HUDEP-2 (cell line): ENCODE measurements at regions not wholly inside any gene's neighbourhood (a gene's known extent, or its start where the extent isn't known, plus 50 kb on each side); places are given as distances from the start of the nearest gene placed in this dataset.

Source experiments
- DNase-seq, 76 experiments: peaks; one replicate each; lab custom pipeline; 2025; ENCODE audit not compliant: unreplicated experiment in 76 of 76; lab: John Stamatoyannopoulos, UW

DNA sequence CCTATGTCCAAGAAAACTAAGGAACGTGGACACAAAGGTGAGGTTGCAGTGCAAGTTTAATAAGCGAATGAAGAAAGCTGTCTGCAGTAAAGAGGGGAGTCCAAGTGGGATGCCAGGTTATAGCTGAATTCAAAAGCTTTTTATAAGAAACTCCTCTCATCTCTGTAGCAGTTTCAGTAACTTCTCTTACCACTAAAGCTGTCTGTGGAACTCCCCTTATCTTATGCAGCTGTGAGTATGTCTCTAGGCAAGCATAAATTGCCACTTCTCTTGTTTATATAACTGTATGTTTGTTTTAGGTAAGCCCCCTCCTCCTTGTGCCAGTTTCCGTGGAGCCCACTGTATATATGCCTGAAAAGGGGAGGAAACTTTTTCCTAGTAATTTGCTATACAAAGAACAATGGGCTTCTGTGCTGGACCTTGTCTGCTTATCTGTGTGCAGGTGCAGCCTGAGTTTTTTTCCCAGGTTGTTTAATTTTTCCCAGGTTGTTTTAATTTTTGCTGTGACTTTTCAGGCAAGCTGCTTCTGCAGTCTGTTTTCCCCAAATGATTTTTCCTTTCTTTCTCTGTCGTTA lies 875.1 kb upstream of the EPHA6 start:
- no peak for DNase-seq

DNA sequence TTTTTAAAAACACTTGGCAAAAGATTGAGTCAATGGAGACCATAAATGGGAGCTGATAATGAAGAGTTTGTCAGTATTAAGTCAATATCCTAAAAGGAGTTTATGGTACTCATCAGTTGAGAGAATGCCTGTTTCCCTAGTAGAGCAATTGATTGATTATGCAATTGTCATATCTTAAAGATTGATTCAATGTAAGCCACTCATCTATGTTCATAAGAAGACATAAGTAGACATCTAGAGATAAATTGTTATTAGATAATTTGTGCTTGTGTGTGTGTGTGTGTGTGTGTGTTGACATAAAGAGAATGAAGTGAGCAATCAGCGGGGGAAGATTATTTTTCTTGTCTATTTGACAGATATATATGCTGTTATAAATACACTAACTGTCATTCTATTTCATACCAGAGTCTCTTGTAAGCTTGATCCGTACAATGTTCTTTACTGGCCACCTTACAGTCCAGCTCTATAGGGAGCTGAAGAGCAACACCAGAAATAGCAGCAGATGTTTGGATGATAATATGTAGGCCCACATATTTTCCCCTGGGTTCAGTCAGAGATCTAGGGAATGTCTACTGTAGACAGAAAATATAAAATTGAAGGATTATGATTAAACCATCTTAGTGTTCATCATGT lies 848.6 kb upstream of the EPHA6 start:
- no peak for DNase-seq

DNA sequence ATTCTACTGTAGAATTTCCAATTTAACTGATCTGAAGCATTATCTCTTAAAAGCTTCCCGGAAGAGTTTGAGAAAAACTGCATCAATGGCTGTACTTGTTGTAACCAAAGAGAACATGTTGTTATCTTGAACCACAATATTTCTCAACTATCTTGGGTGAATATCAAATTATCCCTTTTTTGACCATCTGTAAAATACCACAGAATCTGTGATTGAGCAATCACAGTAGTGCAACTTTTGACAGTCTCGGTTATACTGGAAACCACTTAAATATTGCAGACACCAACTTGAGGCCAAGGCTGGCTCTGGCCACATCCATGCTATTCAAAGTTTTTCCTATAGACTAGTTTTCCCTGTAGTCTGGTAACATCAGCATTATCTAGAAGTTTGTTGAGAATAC lies 842.8 kb upstream of the EPHA6 start:
- no peak for DNase-seq

DNA sequence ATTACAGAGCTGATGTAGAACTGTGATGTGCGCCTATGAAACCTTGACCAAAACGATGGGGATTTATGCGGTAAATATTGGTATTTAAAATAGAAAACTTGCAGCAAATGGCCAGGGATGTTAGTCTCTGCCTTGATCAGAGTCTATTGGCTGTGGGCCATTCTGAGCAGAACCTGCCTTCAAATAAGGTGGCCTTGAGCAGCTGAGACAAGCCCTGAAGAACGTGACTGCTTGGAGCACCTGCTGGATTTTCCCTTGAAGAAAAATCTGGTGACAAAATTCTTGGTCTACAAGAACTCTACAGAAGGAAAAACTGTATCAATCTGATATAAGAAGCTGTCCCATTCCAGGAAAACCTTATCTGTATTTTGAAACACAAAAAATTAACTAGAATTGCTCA lies 820.1 kb upstream of the EPHA6 start:
- DNase-seq, result no peak

DNA sequence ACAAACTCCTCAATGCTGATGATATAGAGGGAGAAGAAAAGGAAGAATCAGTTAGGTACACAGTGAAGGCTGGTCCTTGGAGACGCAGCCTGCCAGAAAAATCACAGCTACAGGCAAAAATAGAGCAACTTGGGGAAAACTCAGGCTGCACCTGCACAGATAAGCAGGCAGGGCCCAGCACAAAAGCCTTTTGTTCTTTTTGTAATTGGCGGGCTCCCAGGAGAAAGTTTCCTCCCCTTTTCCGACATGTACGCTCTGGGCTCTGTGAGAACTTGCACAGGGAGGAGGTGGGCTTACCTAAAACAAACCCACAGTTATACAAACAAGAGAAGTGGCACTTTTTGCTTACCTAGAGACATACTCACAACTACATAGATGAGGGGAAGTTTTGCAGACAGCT lies 813.4 kb upstream of the EPHA6 start:
- DNase-seq, result no peak

DNA sequence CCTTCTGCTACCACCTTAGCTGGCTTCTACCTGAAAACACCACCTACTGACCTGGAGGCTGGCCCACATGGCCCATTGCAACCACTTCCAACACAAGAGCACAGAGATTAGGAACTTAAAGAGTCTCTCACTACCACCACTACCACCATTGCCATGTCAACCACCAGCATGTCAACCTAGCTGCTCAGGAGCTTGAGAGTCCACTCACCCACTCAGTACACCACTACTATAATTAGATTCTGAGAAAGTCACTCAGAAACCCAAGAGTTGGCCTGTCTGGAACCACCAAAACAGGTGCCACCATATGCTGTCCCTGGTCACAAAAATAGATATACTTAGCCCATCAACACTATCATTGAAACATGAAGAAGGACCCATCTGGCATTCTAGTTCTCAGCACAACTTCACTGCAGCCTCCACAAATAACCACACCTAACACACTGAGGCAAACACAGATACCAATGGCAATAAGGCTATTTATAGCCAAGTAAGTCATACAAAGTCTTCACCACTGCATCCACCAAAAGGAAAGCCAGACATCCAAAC lies 806.7 kb upstream of the EPHA6 start:
- no peak for DNase-seq

DNA sequence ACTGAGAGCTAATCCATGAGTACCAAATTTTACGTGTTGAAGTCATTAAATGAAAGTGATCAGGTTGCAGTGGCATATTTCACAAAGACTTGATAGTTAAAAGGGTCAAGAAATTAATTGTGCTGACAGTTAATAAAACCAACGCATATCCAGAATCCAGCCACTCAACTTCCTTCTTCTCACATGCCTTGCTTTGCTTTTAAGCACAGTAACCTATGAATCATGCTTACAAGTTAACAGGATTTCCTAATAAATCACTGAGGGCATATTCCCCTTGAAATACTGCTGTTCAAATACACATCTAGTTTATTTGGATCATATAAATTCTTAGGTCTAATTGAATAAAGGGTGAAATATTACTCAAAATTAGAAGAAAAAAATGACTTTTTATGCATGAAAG lies 801.5 kb upstream of the EPHA6 start:
- DNase-seq, result no peak

GRCh38 chr3:96017556-96017955 lies 796.8 kb upstream of the EPHA6 start:
- no peak for DNase-seq

GRCh38 chr3:96022676-96023075 lies 791.7 kb upstream of the EPHA6 start:
- no peak for DNase-seq

- DNase-seq, result no peak
Measured at GRCh38 chr3:96027718-96028117, 786.7 kb upstream of the EPHA6 start.

DNA sequence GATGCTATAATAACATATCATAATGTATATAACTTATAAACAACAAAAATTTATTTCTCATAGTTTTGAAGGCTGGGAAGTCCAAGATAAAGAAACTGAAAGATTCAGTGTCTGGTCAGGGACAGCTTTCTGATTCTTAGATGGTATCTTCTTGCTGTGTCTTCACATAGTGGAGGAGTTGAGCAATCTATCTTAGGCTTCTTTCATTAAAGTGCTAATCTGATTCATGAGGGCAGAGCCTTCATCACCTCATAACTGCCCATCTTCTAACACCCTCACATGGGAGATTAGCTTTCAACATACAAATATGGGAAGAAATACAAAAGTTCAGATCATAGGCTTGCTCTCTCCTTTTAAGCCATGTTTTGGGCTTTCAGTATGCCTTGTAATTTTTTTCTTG lies 774.8 kb upstream of the EPHA6 start:
- DNase-seq, result no peak

DNA sequence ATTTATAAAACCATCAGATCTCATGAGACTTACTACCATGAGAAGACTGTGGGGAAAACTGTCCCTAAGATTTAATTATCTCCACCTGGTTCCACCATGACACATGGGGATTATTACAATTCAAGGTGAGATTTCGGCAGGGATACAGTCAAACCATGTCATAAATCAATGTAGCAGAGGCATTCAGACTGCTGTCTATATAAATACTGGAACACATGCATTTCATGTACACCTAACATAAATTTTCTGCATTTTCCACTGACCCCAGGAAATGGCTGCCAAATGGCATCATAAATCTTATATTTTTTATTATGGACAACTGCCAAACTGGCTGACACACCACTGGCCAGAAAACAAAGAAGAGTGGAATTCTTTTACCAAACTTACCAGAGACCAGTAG lies 755.1 kb upstream of the EPHA6 start:
- no peak for DNase-seq

DNA sequence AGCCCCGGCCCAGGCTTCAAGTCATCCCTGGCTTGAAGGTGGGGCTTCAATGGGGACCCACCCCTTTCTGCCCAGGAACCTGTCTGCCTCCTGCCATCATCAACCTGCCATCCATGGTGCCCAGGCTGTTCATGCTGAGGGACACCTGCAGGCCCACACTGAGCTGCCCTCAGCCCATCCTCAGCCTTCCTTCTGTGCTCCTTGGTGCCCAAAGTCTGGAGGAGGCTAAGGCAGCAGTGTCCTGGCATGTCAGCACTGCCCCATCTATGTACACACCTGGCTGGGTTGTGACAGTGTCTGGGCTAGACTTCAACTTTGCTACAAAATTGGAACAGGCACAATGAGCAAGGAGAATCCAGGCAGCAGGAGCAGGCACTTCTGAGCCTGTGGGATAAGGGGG lies 745.3 kb upstream of the EPHA6 start:
- DNase-seq, result no peak

- DNase-seq, result no peak
Measured at GRCh38 chr3:96070678-96071077, 743.7 kb upstream of the EPHA6 start.

- no peak for DNase-seq
Measured at GRCh38 chr3:96071097-96071496, 743.3 kb upstream of the EPHA6 start.

DNA sequence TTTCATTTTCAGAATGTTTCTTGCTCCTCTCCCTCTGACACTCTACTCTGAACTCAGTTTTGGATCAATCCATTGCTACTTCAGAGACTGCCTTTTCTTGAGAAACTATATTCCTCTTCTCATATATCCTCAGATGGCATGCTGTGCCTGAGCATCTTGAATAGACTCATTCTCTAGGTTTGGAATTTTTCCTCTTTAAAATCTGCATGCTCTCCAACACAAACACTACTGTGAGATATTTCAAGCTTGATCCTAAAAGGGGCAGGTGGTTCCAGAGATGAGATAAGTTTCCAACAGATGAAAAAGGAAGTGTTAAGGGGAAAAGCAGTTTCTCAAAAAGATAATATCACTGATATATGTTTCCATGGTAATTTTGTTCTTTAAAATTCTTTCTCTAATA lies 742.2 kb upstream of the EPHA6 start:
- no peak for DNase-seq

- DNase-seq, result no peak
Measured at GRCh38 chr3:96083610-96084009, 730.8 kb upstream of the EPHA6 start.

- no peak for DNase-seq
Measured at GRCh38 chr3:96086018-96086417, 728.4 kb upstream of the EPHA6 start.

DNA sequence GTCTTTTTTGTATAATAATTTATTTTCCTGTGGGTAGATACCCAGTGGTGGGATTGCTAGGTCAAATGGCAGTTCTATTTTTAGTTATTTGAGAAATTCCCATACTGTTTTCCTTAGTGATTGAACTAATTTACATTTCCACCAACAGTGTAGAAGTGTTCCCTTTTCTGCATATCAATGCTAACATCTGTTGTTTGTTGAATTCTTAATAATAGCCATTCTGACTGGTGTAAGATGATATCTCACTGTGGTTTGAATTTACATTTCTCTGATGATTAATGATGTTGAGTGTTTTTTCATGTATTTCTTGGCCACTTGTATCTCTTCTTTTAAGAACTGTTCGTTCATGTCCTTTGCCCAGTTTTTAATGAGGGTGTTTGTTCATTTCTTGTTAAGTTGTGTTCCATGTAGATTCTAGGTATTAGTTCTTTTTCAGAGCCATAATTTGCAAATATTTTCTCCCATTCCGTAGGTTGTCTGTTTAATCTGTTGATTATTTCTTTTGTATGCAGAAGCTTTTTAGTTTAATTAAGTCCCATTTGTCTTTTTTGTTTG lies 713.3 kb upstream of the EPHA6 start:
- no peak for DNase-seq

- no peak for DNase-seq
Measured at GRCh38 chr3:96106701-96107100, 707.7 kb upstream of the EPHA6 start.
